SK-N-SH treated with all-trans-retinoic acid at 6 μM for 48 hours (cell line): ENCODE measurements at regions not wholly inside any gene's neighbourhood (a gene's known extent, or its start where the extent isn't known, plus 50 kb on each side); places are given as distances from the start of the nearest gene placed in this dataset.

Source experiments
- ARNTL ChIP-seq: fragments of 450-650 bp; formaldehyde crosslinking; IDR thresholded peaks from 2 replicates; pipeline ENCODE4 v1.5.0; 2020; ENCODE audit warnings: low read depth, mild to moderate bottlenecking, moderate library complexity, borderline replicate concordance
- BACH2 ChIP-seq: fragments of 250-450 bp; sonication (Bioruptor Pico); IDR thresholded peaks from 2 replicates; pipeline ENCODE4 v1.9.0; 2021; ENCODE audit warnings: mild to moderate bottlenecking, borderline replicate concordance
- CSDC2 ChIP-seq: fragments of 250-450 bp; sonication (Bioruptor Pico); IDR thresholded peaks from 2 replicates; pipeline ENCODE4 v1.5.0; 2020; ENCODE audit warnings: mild to moderate bottlenecking, moderate library complexity
- ESRRG ChIP-seq: fragments of 250-450 bp; sonication (Bioruptor Pico); IDR thresholded peaks from 2 replicates; pipeline ENCODE4 v1.6.1; 2021; ENCODE audit warnings: mild to moderate bottlenecking
- ISL1 ChIP-seq: fragments of 250-450 bp; sonication (Bioruptor Pico); IDR thresholded peaks from 2 replicates; pipeline ENCODE4 v2.1.2; 2022; ENCODE audit warnings: mild to moderate bottlenecking, moderate library complexity
- OSR1 ChIP-seq: fragments of 250-450 bp; sonication (Bioruptor Pico); IDR thresholded peaks from 2 replicates; pipeline ENCODE4 v1.8.0; 2022; ENCODE audit warnings: moderate library complexity, mild to moderate bottlenecking, inconsistent platforms
- PATZ1 ChIP-seq: fragments of 250-450 bp; sonication (Bioruptor Pico); IDR thresholded peaks from 2 replicates; pipeline ENCODE4 v1.8.0; 2020; ENCODE audit warnings: mild to moderate bottlenecking, moderate library complexity, borderline replicate concordance
- PPARA ChIP-seq: fragments of 250-450 bp; sonication (Bioruptor Pico); IDR thresholded peaks from 2 replicates; pipeline ENCODE4 v1.5.0; 2020; ENCODE audit warnings: mild to moderate bottlenecking, borderline replicate concordance
- RARB ChIP-seq: fragments of 250-450 bp; sonication (Bioruptor Pico); IDR thresholded peaks from 2 replicates; pipeline ENCODE4 v1.8.0; 2021; ENCODE audit warnings: mild to moderate bottlenecking, moderate library complexity
- SNAI2 ChIP-seq: fragments of 250-450 bp; sonication (Bioruptor Pico); IDR thresholded peaks from 2 replicates; pipeline ENCODE4 v1.5.0; 2020; ENCODE audit warnings: mild to moderate bottlenecking, moderate library complexity
- ZC3H10 ChIP-seq: fragments of 250-450 bp; sonication (Bioruptor Pico); IDR thresholded peaks from 2 replicates; pipeline ENCODE4 v1.5.1; 2021; ENCODE audit warnings: mild to moderate bottlenecking, moderate library complexity
- ZFP30 ChIP-seq: fragments of 450-650 bp; formaldehyde crosslinking; IDR thresholded peaks from 2 replicates; pipeline ENCODE4 v1.5.0; 2022; ENCODE audit warnings: mild to moderate bottlenecking, moderate library complexity
- ZNF8 ChIP-seq: fragments of 450-650 bp; formaldehyde crosslinking; IDR thresholded peaks from 2 replicates; pipeline ENCODE4 v1.5.0; 2020; ENCODE audit warnings: mild to moderate bottlenecking, moderate library complexity

- no peak for TF ChIP-seq OSR1
- TF ChIP-seq CSDC2 (CRISPR knock-in tag) = no peak
- TF ChIP-seq ISL1 (CRISPR knock-in tag) = no peak
- no peak for TF ChIP-seq ESRRG (CRISPR knock-in tag)
- no peak for TF ChIP-seq ZFP30 (CRISPR knock-in tag)
- no peak for TF ChIP-seq BACH2
- TF ChIP-seq ARNTL (CRISPR knock-in tag) = no peak
- TF ChIP-seq PATZ1 (CRISPR knock-in tag) = no peak
- no peak for TF ChIP-seq SNAI2
- TF ChIP-seq ZNF8 = no peak
- no peak for TF ChIP-seq RARB (CRISPR knock-in tag)
- TF ChIP-seq ZC3H10 (CRISPR knock-in tag) = no peak
- no peak for TF ChIP-seq PPARA
Measured at GRCh38 chr7:136308230-136308629, 331.1 kb upstream of the MTPN start.
